ENCODE measurements at regions not wholly inside any gene's neighbourhood (a gene's known extent, or its start where the extent isn't known, plus 50 kb on each side); places are given as distances from the start of the nearest gene placed in this dataset.

DNA sequence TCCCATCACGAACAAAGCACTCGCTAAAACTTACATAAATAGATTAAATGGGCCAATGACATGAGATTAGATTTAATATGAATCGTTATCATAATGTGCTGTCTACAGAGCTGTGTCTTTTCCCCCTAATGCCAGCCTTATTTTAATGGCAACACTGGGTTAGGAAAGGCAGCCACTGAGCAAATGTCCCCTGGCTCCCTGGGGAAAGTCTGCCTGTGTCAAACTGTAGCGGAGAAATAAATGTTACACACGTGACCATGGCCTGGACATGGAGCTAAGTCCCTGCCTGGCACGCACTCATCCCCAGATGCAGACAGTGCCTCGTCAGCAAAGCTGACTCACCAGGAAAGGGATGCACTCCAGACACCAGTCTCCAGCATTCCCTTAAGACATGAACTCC is 61.3 kb upstream of the SDK2 start:
- TF ChIP-seq, protein P1, sequence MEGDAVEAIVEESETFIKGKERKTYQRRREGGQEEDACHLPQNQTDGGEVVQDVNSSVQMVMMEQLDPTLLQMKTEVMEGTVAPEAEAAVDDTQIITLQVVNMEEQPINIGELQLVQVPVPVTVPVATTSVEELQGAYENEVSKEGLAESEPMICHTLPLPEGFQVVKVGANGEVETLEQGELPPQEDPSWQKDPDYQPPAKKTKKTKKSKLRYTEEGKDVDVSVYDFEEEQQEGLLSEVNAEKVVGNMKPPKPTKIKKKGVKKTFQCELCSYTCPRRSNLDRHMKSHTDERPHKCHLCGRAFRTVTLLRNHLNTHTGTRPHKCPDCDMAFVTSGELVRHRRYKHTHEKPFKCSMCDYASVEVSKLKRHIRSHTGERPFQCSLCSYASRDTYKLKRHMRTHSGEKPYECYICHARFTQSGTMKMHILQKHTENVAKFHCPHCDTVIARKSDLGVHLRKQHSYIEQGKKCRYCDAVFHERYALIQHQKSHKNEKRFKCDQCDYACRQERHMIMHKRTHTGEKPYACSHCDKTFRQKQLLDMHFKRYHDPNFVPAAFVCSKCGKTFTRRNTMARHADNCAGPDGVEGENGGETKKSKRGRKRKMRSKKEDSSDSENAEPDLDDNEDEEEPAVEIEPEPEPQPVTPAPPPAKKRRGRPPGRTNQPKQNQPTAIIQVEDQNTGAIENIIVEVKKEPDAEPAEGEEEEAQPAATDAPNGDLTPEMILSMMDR (CRISPR knock-in tag; IDR thresholded peaks at IDR 0.05) = no peak
- TF ChIP-seq HDAC2 (CRISPR knock-in tag; IDR thresholded peaks at IDR 0.05) (no peak), EZH2 (conservative IDR thresholded peaks at IDR 0.05; ENCODE audit: low read depth, low read length) (no peak), SALL1 (CRISPR knock-in tag; IDR thresholded peaks at IDR 0.05) (no peak), POLR2AphosphoS2 (IDR thresholded peaks at IDR 0.05; ENCODE audit: low read depth, low read length) (no peak), RFX1 (IDR thresholded peaks at IDR 0.05) (no peak), POLR2AphosphoS5 (IDR thresholded peaks at IDR 0.05; ENCODE audit: low read depth, low read length) (no peak), ZNF749 (CRISPR knock-in tag; IDR thresholded peaks at IDR 0.05; ENCODE audit: borderline replicate concordance) (no peak)
- TF ChIP-seq, protein P2, sequence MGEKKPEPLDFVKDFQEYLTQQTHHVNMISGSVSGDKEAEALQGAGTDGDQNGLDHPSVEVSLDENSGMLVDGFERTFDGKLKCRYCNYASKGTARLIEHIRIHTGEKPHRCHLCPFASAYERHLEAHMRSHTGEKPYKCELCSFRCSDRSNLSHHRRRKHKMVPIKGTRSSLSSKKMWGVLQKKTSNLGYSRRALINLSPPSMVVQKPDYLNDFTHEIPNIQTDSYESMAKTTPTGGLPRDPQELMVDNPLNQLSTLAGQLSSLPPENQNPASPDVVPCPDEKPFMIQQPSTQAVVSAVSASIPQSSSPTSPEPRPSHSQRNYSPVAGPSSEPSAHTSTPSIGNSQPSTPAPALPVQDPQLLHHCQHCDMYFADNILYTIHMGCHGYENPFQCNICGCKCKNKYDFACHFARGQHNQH (CRISPR knock-in tag; IDR thresholded peaks at IDR 0.05) = no peak

Data from HepG2 (cell line).